ENCODE measurements at regions not wholly inside any gene's neighbourhood (a gene's known extent, or its start where the extent isn't known, plus 50 kb on each side); places are given as distances from the start of the nearest gene placed in this dataset.
"Not testable (repeated sequence)": the region's sequence is repeated elsewhere in the genome, so short reads cannot be mapped to it uniquely, and the experiment has no call there.

- 70 to 83% methylated on average over 6 to 7 of the region's 7 CpGs for WGBS, 2 donors (ENCODE audit: low coverage in 1 of 2)
- no peaks in the 10 kb centered on the region for H3K9me3 ChIP-seq
- H3K27me3 ChIP-seq = no peaks in the 10 kb centered on the region
- H3K4me1 ChIP-seq = no peaks in the 10 kb centered on the region
- TF ChIP-seq CTCF (IDR thresholded peaks at IDR 0.05) = no peak
- TF ChIP-seq EP300 (IDR thresholded peaks at IDR 0.05) = no peak
- no peak for TF ChIP-seq POLR2A (IDR thresholded peaks at IDR 0.05)
- TF ChIP-seq POLR2AphosphoS5 (IDR thresholded peaks at IDR 0.05) = no peak
- ATAC-seq = no peak
- no peak overlapping the region for H3K4me3 ChIP-seq
- H3K27ac ChIP-seq = no peak overlapping the region
- H3K36me3 ChIP-seq = no peaks in the 10 kb centered on the region
These were observed 74.6 kb downstream of the LMO4 start for GRCh38 chr1:87403061-87403820.

GRCh38 chr1:87404296-87404695, 75.6 kb downstream of the LMO4 start:
- H3K9me3 ChIP-seq = no peaks in the 10 kb centered on the region
- no peak for ATAC-seq
- TF ChIP-seq CTCF (IDR thresholded peaks at IDR 0.05) = no peak
- no peak for TF ChIP-seq POLR2AphosphoS5 (IDR thresholded peaks at IDR 0.05)
- TF ChIP-seq POLR2A (IDR thresholded peaks at IDR 0.05) = no peak
- no peak for TF ChIP-seq EP300 (IDR thresholded peaks at IDR 0.05)
- H3K27me3 ChIP-seq = no peaks in the 10 kb centered on the region
- H3K4me3 ChIP-seq = no peak overlapping the region
- 77 to 84% methylated on average over 2 to 3 of the region's 3 CpGs for WGBS, 2 donors (ENCODE audit: low coverage in 1 of 2)
- H3K36me3 ChIP-seq = no peaks in the 10 kb centered on the region
- no peaks in the 10 kb centered on the region for H3K4me1 ChIP-seq
- no peak overlapping the region for H3K27ac ChIP-seq

- H3K36me3 ChIP-seq = no peaks in the 10 kb centered on the region
- 78 to 83% methylated on average over 2 of the region's 2 CpGs for WGBS, 2 donors (ENCODE audit: low coverage in 1 of 2)
- H3K4me3 ChIP-seq = no peak overlapping the region
- no peaks in the 10 kb centered on the region for H3K4me1 ChIP-seq
- H3K27ac ChIP-seq = no peak overlapping the region
- no peaks in the 10 kb centered on the region for H3K9me3 ChIP-seq
- TF ChIP-seq CTCF (IDR thresholded peaks at IDR 0.05) (no peak), EP300 (IDR thresholded peaks at IDR 0.05) (no peak), POLR2AphosphoS5 (IDR thresholded peaks at IDR 0.05) (no peak), POLR2A (IDR thresholded peaks at IDR 0.05) (no peak)
- H3K27me3 ChIP-seq = no peaks in the 10 kb centered on the region
- ATAC-seq = no peak
These were observed 80.1 kb downstream of the LMO4 start for GRCh38 chr1:87408665-87409248.

- Histone ChIP-seq H3K27me3 (no peaks in the 10 kb centered on the region), H3K4me3 (no peak overlapping the region), H3K36me3 (no peaks in the 10 kb centered on the region), H3K9me3 (no peaks in the 10 kb centered on the region), H3K4me1 (no peaks in the 10 kb centered on the region), H3K27ac (no peak overlapping the region)
- TF ChIP-seq CTCF (IDR thresholded peaks at IDR 0.05) (no peak), POLR2AphosphoS5 (IDR thresholded peaks at IDR 0.05) (no peak), POLR2A (IDR thresholded peaks at IDR 0.05) (no peak), EP300 (IDR thresholded peaks at IDR 0.05) (no peak)
- ATAC-seq = no peak
- WGBS, 2 donors (ENCODE audit: low coverage in 1 of 2) = 55 to 79% methylated on average over 2 to 3 of the region's 3 CpGs
These were observed 82.2 kb downstream of the LMO4 start for GRCh38 chr1:87410776-87411480.

- H3K9me3 ChIP-seq, H3K27ac ChIP-seq, H3K4me1 ChIP-seq, H3K36me3 ChIP-seq, ATAC-seq, H3K27me3 ChIP-seq, H3K4me3 ChIP-seq: not testable (repeated sequence)
- 64 to 69% methylated on average over 2 of the region's 2 CpGs for WGBS, 2 donors (ENCODE audit: low coverage in 1 of 2)
These were observed 85.2 kb downstream of the LMO4 start for GRCh38 chr1:87413846-87414245.
